ENCODE measurements at regions not wholly inside any gene's neighbourhood (a gene's known extent, or its start where the extent isn't known, plus 50 kb on each side); places are given as distances from the start of the nearest gene placed in this dataset.

DNA sequence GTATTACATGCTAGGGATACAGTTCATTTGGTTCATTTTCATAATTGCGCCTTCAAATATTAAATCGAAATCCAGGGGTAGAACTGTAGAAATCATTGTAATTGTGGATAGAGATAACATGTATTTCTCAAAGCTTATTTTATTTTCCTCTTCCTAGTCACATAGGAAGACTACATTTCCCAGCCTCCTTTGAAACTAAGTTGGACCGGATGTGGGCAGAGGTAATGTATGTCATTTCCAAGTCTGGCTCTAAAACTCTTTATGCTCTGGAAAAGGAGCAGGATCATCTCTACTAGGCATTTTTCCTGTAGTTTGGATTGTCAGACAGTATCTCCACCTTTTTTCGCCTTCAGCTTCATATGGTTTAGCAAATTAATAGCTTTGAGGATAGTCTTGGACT is 70.1 kb upstream of the CRY1 start:
- H3K27ac ChIP-seq (ENCODE audit: low read depth, low read length): no peak overlapping the region
- DNase-seq (ENCODE audit: low read depth in 1 of 2, low spot score in 2 of 2) (no peak), FAIRE-seq (no peak)
- no peak overlapping the region for H3K4me2 ChIP-seq (ENCODE audit: insufficient read depth in 1 of 2, low read depth in 2 of 2, low read length in 2 of 2)
- no peak overlapping the region for H2AFZ ChIP-seq (ENCODE audit: low read length)
- no peaks in the 10 kb centered on the region for H3K36me3 ChIP-seq (ENCODE audit: control insufficient read depth in 2 of 4, insufficient read depth in 4 of 4, low read length in 3 of 4)
- no peak overlapping the region for H3K14ac ChIP-seq (ENCODE audit: insufficient read length)
- H3K23ac ChIP-seq (ENCODE audit: insufficient read length): no peak overlapping the region
- no peak overlapping the region for H4K8ac ChIP-seq (ENCODE audit: extremely low read depth, insufficient read depth, low read length)
- H3K9me3 ChIP-seq (ENCODE audit: insufficient read depth in 2 of 2, low read depth in 1 of 2, low read length in 1 of 2): no peaks in the 10 kb centered on the region
- no peak overlapping the region for H3K4ac ChIP-seq (replicated peaks; ENCODE audit: insufficient read length, low read depth, low read length)
- H2BK12ac ChIP-seq (ENCODE audit: low read depth, low read length): no peak overlapping the region
- 0 out of 7 replicates have a peak, but pooled peaks cover 0 to 2% (median 0%) of the 10 kb centered on the region in 4 experiments for H3K27me3 ChIP-seq (replicated peaks in 1 of 4; ENCODE audit: control insufficient read depth in 3 of 4, extremely low read depth in 1 of 4, insufficient read depth in 3 of 4, low read length in 3 of 4)
- H3K9ac ChIP-seq (replicated peaks in 1 of 4; ENCODE audit: extremely low read depth in 1 of 4, low read depth in 3 of 4, low read length in 3 of 4): no peak overlapping the region
- H3K79me1 ChIP-seq (ENCODE audit: low read depth, low read length): no peaks in the 10 kb centered on the region
- no peak overlapping the region for H3K18ac ChIP-seq (ENCODE audit: extremely low read depth, low read length)
- no peak overlapping the region for H2AK5ac ChIP-seq (ENCODE audit: low read depth, low read length)
- ChIA-PET POLR2A (ENCODE audit: partially characterized antibody) (no interaction called here), CTCF (ENCODE audit: partially characterized antibody) (no interaction called here)
- H4K20me1 ChIP-seq (replicated peaks in 1 of 2; ENCODE audit: control insufficient read depth in 1 of 2, insufficient read depth in 2 of 2, low read length in 2 of 2): no peaks in the 10 kb centered on the region
- H4K5ac ChIP-seq (ENCODE audit: insufficient read length, low read depth, low read length): no peak overlapping the region
- no peak overlapping the region for H2BK120ac ChIP-seq (replicated peaks; ENCODE audit: low read depth, low read length)
- 83% methylated on average over 4 of the region's 4 CpGs; no CpG with 5 or more reads in 1 of the 2 experiments for WGBS, 2 experiments (ENCODE audit: extremely low coverage in 1 of 2, insufficient coverage in 1 of 2, insufficient read length in 1 of 2, insufficient replicate concordance in 2 of 2, low coverage in 1 of 2, low lambda C conversion rate in 2 of 2, missing lambda C conversion rate in 1 of 2)
- H2BK15ac ChIP-seq (ENCODE audit: low read length): no peak overlapping the region
- H3K79me2 ChIP-seq (ENCODE audit: control insufficient read depth in 1 of 2, insufficient read depth in 2 of 2, low read length in 2 of 2): no peaks in the 10 kb centered on the region
- H3K56ac ChIP-seq (replicated peaks; ENCODE audit: insufficient read length, low read depth, low read length): no peak overlapping the region
- no peak overlapping the region for H2BK20ac ChIP-seq (ENCODE audit: low read length)
- H2BK5ac ChIP-seq (ENCODE audit: low read depth, low read length): no peak overlapping the region
- H3K23me2 ChIP-seq (ENCODE audit: low read depth, low read length): no peaks in the 10 kb centered on the region
- no peak overlapping the region for H3K4me3 ChIP-seq (ENCODE audit: extremely low read depth in 1 of 4, insufficient read depth in 2 of 4, low read depth in 3 of 4, low read length in 4 of 4)
- H4K91ac ChIP-seq (replicated peaks; ENCODE audit: insufficient read length, low read length): no peak overlapping the region
- no peaks in the 10 kb centered on the region for H3K4me1 ChIP-seq (replicated peaks in 1 of 4; ENCODE audit: control insufficient read depth in 3 of 4, insufficient read depth in 4 of 4, low read length in 3 of 4)
- no peak for TF ChIP-seq SP1 (IDR thresholded peaks at IDR 0.05; ENCODE audit: low read depth, low read length)
- no peak for TF ChIP-seq GTF2F1 (IDR thresholded peaks at IDR 0.05; ENCODE audit: borderline replicate concordance, low read depth, low read length)
- TF ChIP-seq RNF2 (IDR thresholded peaks at IDR 0.05; ENCODE audit: borderline replicate concordance, low read depth, low read length, missing control alignments, poor library complexity, severe bottlenecking): no peak
- no peak for TF ChIP-seq TEAD4 (IDR thresholded peaks at IDR 0.05; ENCODE audit: low read depth, low read length)
- TF ChIP-seq CHD1 (IDR thresholded peaks at IDR 0.05; ENCODE audit: low read depth, low read length): no peak
- TF ChIP-seq FOSL1 (IDR thresholded peaks at IDR 0.05; ENCODE audit: insufficient read depth, low read depth, low read length): no peak
- TF ChIP-seq POLR2AphosphoS5 (IDR thresholded peaks at IDR 0.05; ENCODE audit: low read depth, low read length): no peak
- TF ChIP-seq NANOG (IDR thresholded peaks at IDR 0.05; ENCODE audit: insufficient read depth, low read depth, low read length, poor library complexity, severe bottlenecking): no peak
- TF ChIP-seq, protein P1, sequence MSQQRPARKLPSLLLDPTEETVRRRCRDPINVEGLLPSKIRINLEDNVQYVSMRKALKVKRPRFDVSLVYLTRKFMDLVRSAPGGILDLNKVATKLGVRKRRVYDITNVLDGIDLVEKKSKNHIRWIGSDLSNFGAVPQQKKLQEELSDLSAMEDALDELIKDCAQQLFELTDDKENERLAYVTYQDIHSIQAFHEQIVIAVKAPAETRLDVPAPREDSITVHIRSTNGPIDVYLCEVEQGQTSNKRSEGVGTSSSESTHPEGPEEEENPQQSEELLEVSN (IDR thresholded peaks at IDR 0.05): no peak
- no peak for TF ChIP-seq CREB1 (IDR thresholded peaks at IDR 0.05)
- no peak for TF ChIP-seq NRF1 (IDR thresholded peaks at IDR 0.05; ENCODE audit: low read depth, low read length)
- no peak for TF ChIP-seq KDM5A (IDR thresholded peaks at IDR 0.05; ENCODE audit: low read length)
- no peak for TF ChIP-seq CBX5 (IDR thresholded peaks at IDR 0.05; ENCODE audit: low read depth, low read length)
- TF ChIP-seq SP4 (IDR thresholded peaks at IDR 0.05; ENCODE audit: low read length): no peak
- TF ChIP-seq RFX5 (IDR thresholded peaks at IDR 0.05; ENCODE audit: borderline replicate concordance, low read depth, low read length): no peak
- no peak for TF ChIP-seq HDAC6 (IDR thresholded peaks at IDR 0.05; ENCODE audit: low read depth, low read length)

Data from H1 (cell line).